Left ventricle myocardium superior (tissue), 1 donor: ENCODE measurements at regions not wholly inside any gene's neighbourhood (a gene's known extent, or its start where the extent isn't known, plus 50 kb on each side); places are given as distances from the start of the nearest gene placed in this dataset.

Experiments
- ATAC-seq: fragments of 200-7000 bp; cut with Tn5 transposase; one replicate; pipeline ENCODE4 v1.9.1; 2020; ENCODE audit warnings: mild to moderate bottlenecking, moderate library complexity
- DNase-seq: peaks from one replicate; pipeline ENCODE4 v3.0.0-alpha.2; 2020
- intact Hi-C: fragments of 100-400 bp; cut with micrococcal nuclease; formaldehyde crosslinking; loops from one replicate; pipeline ENCODE4 v1.11.0; 2022
- donor health status: DM: no; HTN: yes; CAD: no; lungs with severe emphysema.

GRCh38 chr4:110823251-110823650 is 200.4 kb upstream of the PITX2 start:
- DNase-seq: no peak
- ATAC-seq: no peak
- intact Hi-C loops: no loop called here

GRCh38 chr4:110824344-110824743 is 201.5 kb upstream of the PITX2 start:
- no peak for ATAC-seq
- no peak for DNase-seq
- intact Hi-C loops: no loop called here

GRCh38 chr4:110826656-110827055 is 203.8 kb upstream of the PITX2 start:
- intact Hi-C loops: no loop called here
- DNase-seq (no peak), ATAC-seq (no peak)

GRCh38 chr4:110830461-110830860 is 207.6 kb upstream of the PITX2 start:
- intact Hi-C loops: no loop called here
- ATAC-seq (no peak), DNase-seq (no peak)

GRCh38 chr4:110837896-110838450 is 215.1 kb upstream of the PITX2 start:
- intact Hi-C loops: no loop called here
- DNase-seq (no peak), ATAC-seq (no peak)

GRCh38 chr4:110840221-110840654 is 217.4 kb upstream of the PITX2 start:
- intact Hi-C loops: no loop called here
- no peak for DNase-seq
- no peak for ATAC-seq

GRCh38 chr4:110848787-110849186 is 225.9 kb upstream of the PITX2 start:
- ATAC-seq: no peak
- DNase-seq: no peak
- intact Hi-C loops: no loop called here

- DNase-seq: no peak
- intact Hi-C loops: no loop called here
- no peak for ATAC-seq
Observed at GRCh38 chr4:110849461-110849860, 226.6 kb upstream of the PITX2 start.

GRCh38 chr4:110850461-110851442 is 227.9 kb upstream of the PITX2 start:
- no peak for ATAC-seq
- intact Hi-C loops: no loop called here
- DNase-seq: no peak

- intact Hi-C loops: no loop called here
- no peak for DNase-seq
- no peak for ATAC-seq
Observed at GRCh38 chr4:110851989-110852388, 229.1 kb upstream of the PITX2 start.

GRCh38 chr4:110852793-110853192 is 229.9 kb upstream of the PITX2 start:
- DNase-seq: no peak
- ATAC-seq: no peak
- intact Hi-C loops: no loop called here

- no peak for DNase-seq
- ATAC-seq: no peak
- intact Hi-C loops: no loop called here
Observed at GRCh38 chr4:110853242-110853641, 230.4 kb upstream of the PITX2 start.

- no peak for ATAC-seq
- no peak for DNase-seq
- intact Hi-C loops: no loop called here
Observed at GRCh38 chr4:110854021-110854678, 231.3 kb upstream of the PITX2 start.

GRCh38 chr4:110860125-110860524 is 237.2 kb upstream of the PITX2 start:
- DNase-seq (no peak), ATAC-seq (no peak)
- intact Hi-C loops: no loop called here

- peak; percentile 32 for ATAC-seq
- DNase-seq: no peak
- intact Hi-C loops: no loop called here
Observed at GRCh38 chr4:110860901-110861300, 238.0 kb upstream of the PITX2 start.

GRCh38 chr4:110865611-110866259 is 242.9 kb upstream of the PITX2 start:
- intact Hi-C loops: no loop called here

GRCh38 chr4:110867251-110867960 is 244.5 kb upstream of the PITX2 start:
- ATAC-seq (no peak), DNase-seq (no peak)
- intact Hi-C loops: no loop called here

More at GRCh38 chr4:110865611-110866259, 242.9 kb upstream of the PITX2 start:
- ATAC-seq (no peak), DNase-seq (no peak)

GRCh38 chr4:110867981-110868720 is 245.3 kb upstream of the PITX2 start:
- intact Hi-C loops: no loop called here
- no peak for DNase-seq
- no peak for ATAC-seq
